Transverse colon (tissue), 4 donors: ENCODE measurements at regions not wholly inside any gene's neighbourhood (a gene's known extent, or its start where the extent isn't known, plus 50 kb on each side); places are given as distances from the start of the nearest gene placed in this dataset.

Experiments used
- DNase-seq: peaks from one replicate; pipeline ENCODE4 v3.0.0-alpha.2; 2019
- H3K27ac ChIP-seq, 4 donors: fragments of 200-600 bp; sonication (generic); 2 replicates each; pipeline ENCODE4 v1.5.1; 2016 to 2018; ENCODE audit warnings: inconsistent platforms in 4 of 4
- H3K27me3 ChIP-seq: fragments of 200-600 bp; sonication (generic); 2 replicates; pipeline ENCODE4 v1.5.1; 2017; ENCODE audit warnings: inconsistent platforms
- H3K36me3 ChIP-seq, 4 donors: fragments of 200-600 bp; sonication (generic); 2 replicates each; pipeline ENCODE4 v1.5.1; 2017 to 2019; ENCODE audit warnings: inconsistent platforms in 4 of 4
- H3K4me1 ChIP-seq, 4 donors: fragments of 200-600 bp; sonication (generic); 2 replicates each; pipeline ENCODE4 v1.5.1; 2017 to 2020; ENCODE audit warnings: inconsistent platforms in 4 of 4
- H3K4me3 ChIP-seq, 4 donors: fragments of 200-600 bp; sonication (generic); 1 replicate in 1 of 4; 2 replicates in 3 of 4; pipeline versions ENCODE4 v1.5.1 to v1.6.1; 2017 to 2019; ENCODE audit warnings: inconsistent platforms in 4 of 4
- H3K9me3 ChIP-seq, 2 donors: fragments of 200-600 bp; sonication (generic); 2 replicates each; pipeline ENCODE4 v1.5.1; 2017 to 2019; ENCODE audit warnings: inconsistent platforms in 2 of 2
- EP300 ChIP-seq: sonication (generic); formaldehyde crosslinking; IDR thresholded peaks from one replicate; pipeline ENCODE4 v1.6.1; 2017; ENCODE audit warnings: antibody characterized with exemption, low read depth
- POLR2A ChIP-seq: fragments of 450-650 bp; IDR thresholded peaks from one replicate; pipeline ENCODE4 v1.6.1; 2016; ENCODE audit warnings: antibody characterized with exemption, mild to moderate bottlenecking, moderate library complexity
- POLR2AphosphoS5 ChIP-seq, 3 donors: sonication (generic); formaldehyde crosslinking; IDR thresholded peaks; one replicate each; pipeline ENCODE4 v1.6.1; 2016; ENCODE audit warnings: antibody characterized with exemption in 3 of 3
- WGBS, 2 donors: methylation state at CpG; one replicate each; pipeline ENCODE4 v1.1.5; 2018; ENCODE audit warnings: low coverage in 1 of 2; 5-methylcytosine and 5-hydroxymethylcytosine counted together
- in situ Hi-C, 4 donors: fragments of 200-750 bp; cut with MboI; loops; one replicate each; pipeline versions ENCODE4 v1.15.0 to v1.15.1; 2017; ENCODE audit warnings: low sequenced_read_pairs in 3 of 4, low pct_ligation_motif_present in 1 of 4, low pct_unique_long_range_greater_than_20kb in 1 of 4
- intact Hi-C: fragments of 100-400 bp; cut with DNase I; formaldehyde crosslinking; loops from one replicate; pipeline ENCODE4 v1.15.1; 2023; ENCODE audit warnings: low total_unique reads
- TF ChIP-seq, protein P1 (sequence below), 5 experiments: fragments of 200-600 bp in 3 of 5; fragments of 450-650 bp in 2 of 5; sonication (generic) in 3 of 5; IDR thresholded peaks; 1 replicate in 2 of 5; 2 replicates in 3 of 5; pipeline ENCODE4 v1.5.1; 2016 to 2017; ENCODE audit warnings: antibody characterized with exemption in 5 of 5, inconsistent platforms in 3 of 5, mild to moderate bottlenecking in 2 of 5, moderate library complexity in 1 of 5

DNA sequence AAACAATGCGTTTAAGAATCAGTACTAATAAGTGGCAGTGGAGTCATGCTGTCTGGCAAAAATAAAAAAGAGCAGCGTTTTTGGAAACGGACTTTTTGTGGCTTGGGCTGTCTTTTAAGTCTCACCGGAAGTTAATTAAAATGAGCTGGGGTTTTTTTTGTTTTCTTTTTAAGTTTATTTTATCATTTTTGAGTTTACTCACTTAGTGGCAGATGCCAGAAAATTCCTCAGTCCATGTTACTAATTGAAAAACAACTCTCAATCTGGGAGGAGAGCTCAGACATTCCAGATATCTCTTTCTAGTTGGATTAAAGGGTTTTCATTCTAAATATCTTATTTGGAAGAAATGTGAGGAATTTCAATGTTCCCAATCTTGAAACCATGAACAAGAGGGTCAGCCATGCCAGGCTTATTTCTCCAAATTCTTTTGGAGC, 133.8 kb upstream of the AGR3 start:
- intact Hi-C loops: no loop called here

DNA sequence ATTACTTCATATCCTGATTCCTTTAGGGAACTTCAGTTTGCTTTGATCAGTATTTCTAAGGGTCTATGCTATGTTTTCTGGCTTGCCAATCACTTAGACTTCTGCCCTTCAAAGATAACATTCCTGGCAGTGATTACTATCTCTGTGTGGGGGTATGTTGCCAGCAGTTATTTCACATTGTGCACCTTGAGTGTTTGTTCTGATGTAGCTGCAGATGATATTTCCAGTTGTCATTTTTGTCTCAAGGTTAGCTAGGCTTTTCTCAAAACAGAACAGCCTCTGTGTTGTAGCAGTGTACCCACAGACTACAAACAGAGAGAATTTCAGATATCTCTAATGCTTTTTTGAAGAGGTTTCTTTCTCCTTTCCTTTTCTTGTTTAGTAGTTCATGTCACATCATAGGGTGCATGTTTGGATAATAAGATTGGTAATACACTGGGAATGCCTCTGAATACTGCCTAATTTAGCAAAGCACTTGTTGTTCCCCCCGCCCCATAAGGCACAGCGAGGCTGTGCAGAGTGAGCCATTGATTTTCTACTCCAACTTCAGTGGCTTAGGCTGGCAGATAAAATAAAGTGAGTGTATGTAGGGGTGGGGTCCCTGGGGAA, 134.7 kb upstream of the AGR3 start:
- H3K4me3 ChIP-seq: no peak overlapping the region
- no peaks in the 10 kb centered on the region for H3K27me3 ChIP-seq
- no peak for TF ChIP-seq EP300
- TF ChIP-seq, protein P1, sequence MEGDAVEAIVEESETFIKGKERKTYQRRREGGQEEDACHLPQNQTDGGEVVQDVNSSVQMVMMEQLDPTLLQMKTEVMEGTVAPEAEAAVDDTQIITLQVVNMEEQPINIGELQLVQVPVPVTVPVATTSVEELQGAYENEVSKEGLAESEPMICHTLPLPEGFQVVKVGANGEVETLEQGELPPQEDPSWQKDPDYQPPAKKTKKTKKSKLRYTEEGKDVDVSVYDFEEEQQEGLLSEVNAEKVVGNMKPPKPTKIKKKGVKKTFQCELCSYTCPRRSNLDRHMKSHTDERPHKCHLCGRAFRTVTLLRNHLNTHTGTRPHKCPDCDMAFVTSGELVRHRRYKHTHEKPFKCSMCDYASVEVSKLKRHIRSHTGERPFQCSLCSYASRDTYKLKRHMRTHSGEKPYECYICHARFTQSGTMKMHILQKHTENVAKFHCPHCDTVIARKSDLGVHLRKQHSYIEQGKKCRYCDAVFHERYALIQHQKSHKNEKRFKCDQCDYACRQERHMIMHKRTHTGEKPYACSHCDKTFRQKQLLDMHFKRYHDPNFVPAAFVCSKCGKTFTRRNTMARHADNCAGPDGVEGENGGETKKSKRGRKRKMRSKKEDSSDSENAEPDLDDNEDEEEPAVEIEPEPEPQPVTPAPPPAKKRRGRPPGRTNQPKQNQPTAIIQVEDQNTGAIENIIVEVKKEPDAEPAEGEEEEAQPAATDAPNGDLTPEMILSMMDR (IDR thresholded peaks at IDR 0.05): no peak
- TF ChIP-seq POLR2AphosphoS5 (IDR thresholded peaks at IDR 0.05): no peak
- TF ChIP-seq POLR2A: no peak
- 98 to 100% methylated on average over 2 of the region's 2 CpGs for whole genome bisulfite sequencing, 2 donors
- no peak overlapping the region for H3K27ac ChIP-seq
- in situ Hi-C loops: no loop called here
- H3K9me3 ChIP-seq: no peaks in the 10 kb centered on the region
- peaks cover 0 to 9% (median 0%) of the 10 kb centered on the region in 4 donors for H3K4me1 ChIP-seq
- intact Hi-C loops: no loop called here
- DNase-seq: no peak
- H3K36me3 ChIP-seq: no peaks in the 10 kb centered on the region

More for the DNA sequence above, 133.8 kb upstream of the AGR3 start:
- 51 to 70% methylated on average over 4 of the region's 4 CpGs for WGBS, 2 donors
- Histone ChIP-seq H3K36me3 (no peaks in the 10 kb centered on the region), H3K4me1 (peaks cover 0 to 10% (median 0%) of the 10 kb centered on the region in 4 donors), H3K9me3 (no peaks in the 10 kb centered on the region), H3K27me3 (no peaks in the 10 kb centered on the region), H3K27ac (peak overlapping the region in 2 of 4 donors; percentile 8), H3K4me3 (no peak overlapping the region)
- no peak for DNase-seq
- in situ Hi-C loops: no loop called here
- TF ChIP-seq POLR2A (no peak), EP300 (no peak), POLR2AphosphoS5 (IDR thresholded peaks at IDR 0.05) (no peak)
- TF ChIP-seq, protein P1 (IDR thresholded peaks at IDR 0.05): no peak

DNA sequence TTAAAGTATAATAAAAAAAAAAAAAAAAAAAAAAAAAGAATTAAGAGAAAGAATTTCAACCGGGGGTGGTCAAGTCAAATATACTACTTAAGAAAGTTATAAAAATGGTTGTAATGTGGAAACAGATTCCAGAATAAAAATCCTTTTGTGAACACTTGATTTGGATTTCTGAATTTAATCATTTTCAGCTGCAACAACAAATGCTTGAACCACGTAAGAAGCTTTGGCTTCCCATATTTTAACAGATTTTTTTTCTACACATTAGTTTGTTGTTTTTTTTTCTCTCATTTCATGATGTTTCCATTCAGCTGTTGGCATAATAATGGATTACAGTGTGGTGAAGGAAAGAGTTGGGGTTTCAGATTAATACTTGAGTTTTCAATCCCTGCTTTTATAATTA, 137.3 kb upstream of the AGR3 start:
- H3K9me3 ChIP-seq: no peaks in the 10 kb centered on the region
- no peaks in the 10 kb centered on the region for H3K36me3 ChIP-seq
- intact Hi-C loops: no loop called here
- no peaks in the 10 kb centered on the region for H3K27me3 ChIP-seq
- WGBS, 2 donors: 92 to 100% methylated on average over 2 of the region's 2 CpGs
- TF ChIP-seq EP300: no peak
- no peak overlapping the region for H3K27ac ChIP-seq
- peaks cover 0 to 9% (median 0%) of the 10 kb centered on the region in 4 donors for H3K4me1 ChIP-seq
- in situ Hi-C loops: no loop called here
- no peak for DNase-seq
- H3K4me3 ChIP-seq: no peak overlapping the region

DNA sequence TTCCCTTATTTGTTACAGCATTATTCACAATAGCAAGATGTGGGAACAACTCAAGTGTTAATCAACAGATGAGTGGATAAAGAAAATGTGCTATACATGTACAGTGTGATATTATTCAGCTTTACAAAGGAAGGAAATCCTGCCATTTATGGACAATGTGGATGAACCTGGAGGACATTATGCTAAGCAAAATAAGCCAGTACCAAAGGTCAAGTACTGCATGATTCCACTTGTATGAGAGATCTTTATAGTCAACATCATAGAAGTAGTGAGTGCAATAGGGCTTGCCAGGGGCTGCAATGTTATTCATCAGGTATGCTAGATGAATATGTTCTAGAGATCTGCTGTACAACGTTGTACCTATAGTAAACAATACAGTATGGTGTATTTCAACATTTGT, 138.5 kb upstream of the AGR3 start:
- Histone ChIP-seq H3K27ac (no peak overlapping the region), H3K27me3 (no peaks in the 10 kb centered on the region), H3K4me3 (no peak overlapping the region), H3K36me3 (no peaks in the 10 kb centered on the region), H3K4me1 (peaks cover 0 to 9% (median 0%) of the 10 kb centered on the region in 4 donors), H3K9me3 (no peaks in the 10 kb centered on the region)
- DNase-seq: no peak
- intact Hi-C loops (no loop called here), in situ Hi-C loops (no loop called here)
- TF ChIP-seq POLR2A (no peak), EP300 (no peak), POLR2AphosphoS5 (IDR thresholded peaks at IDR 0.05) (no peak)
- TF ChIP-seq, protein P1 (IDR thresholded peaks at IDR 0.05): no peak
- 29 to 30% methylated on average over 1 of the region's 1 CpG for WGBS, 2 donors

DNA sequence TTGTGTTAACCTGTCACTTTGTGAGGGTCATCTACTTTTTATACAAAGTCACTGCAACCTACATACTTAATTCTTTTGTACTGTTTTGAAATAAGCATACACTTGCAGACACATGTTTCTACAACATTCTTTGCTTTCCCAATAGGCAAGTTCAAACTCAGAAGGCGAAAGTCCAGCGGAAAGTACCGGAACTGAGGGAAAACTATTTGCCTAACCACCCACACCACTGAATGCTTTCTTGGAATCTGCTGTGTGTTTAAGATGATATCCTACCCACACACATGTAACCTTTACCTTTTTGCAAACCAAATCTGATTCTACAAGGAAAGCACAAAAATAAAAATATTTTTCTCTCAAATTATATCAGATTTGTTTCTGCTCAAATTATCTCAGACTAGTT, 139.4 kb upstream of the AGR3 start:
- Histone ChIP-seq H3K9me3 (no peaks in the 10 kb centered on the region), H3K4me1 (peaks cover 0 to 5% (median 0%) of the 10 kb centered on the region in 4 donors), H3K27ac (no peak overlapping the region), H3K27me3 (no peaks in the 10 kb centered on the region), H3K36me3 (no peaks in the 10 kb centered on the region), H3K4me3 (no peak overlapping the region)
- intact Hi-C loops: no loop called here
- in situ Hi-C loops: no loop called here
- DNase-seq: no peak
- whole genome bisulfite sequencing, 2 donors: 63 to 79% methylated on average over 3 of the region's 3 CpGs
- TF ChIP-seq POLR2AphosphoS5 (IDR thresholded peaks at IDR 0.05): no peak
- no peak for TF ChIP-seq POLR2A
- TF ChIP-seq, protein P1 (IDR thresholded peaks at IDR 0.05): no peak
- no peak for TF ChIP-seq EP300
